Kidney (tissue), 13 donors: ENCODE measurements at regions not wholly inside any gene's neighbourhood (a gene's known extent, or its start where the extent isn't known, plus 50 kb on each side); places are given as distances from the start of the nearest gene placed in this dataset.

Source experiments
- DNase-seq, 5 donors: peaks; one replicate each; pipeline ENCODE4 v3.0.0-alpha.2; 2013 to 2020
- FAIRE-seq: peaks from 2 replicates; lab custom pipeline; 2012; peaks lifted over from hg19 to GRCh38; lab: Jason Lieb, UNC
- H3K27ac ChIP-seq, 2 donors: one replicate each; pipeline ENCODE4 v1.7.0; 2013; ENCODE audit warnings: low read depth in 2 of 2, low read length in 2 of 2, inconsistent platforms in 1 of 2
- H3K27me3 ChIP-seq: one replicate; pipeline ENCODE4 v1.7.1; 2013; ENCODE audit warnings: low read length, inconsistent platforms; ENCODE audit not compliant: control insufficient read depth, insufficient read depth
- H3K36me3 ChIP-seq, 3 donors: one replicate each; pipeline versions ENCODE4 v1.7.0 to v1.7.1; 2013; ENCODE audit warnings: low read length in 3 of 3, control low read depth in 1 of 3, inconsistent platforms in 1 of 3; ENCODE audit not compliant: insufficient read depth in 3 of 3, control insufficient read depth in 2 of 3
- H3K4me1 ChIP-seq, 3 donors: one replicate each; pipeline versions ENCODE4 v1.7.0 to v1.7.1; 2013; ENCODE audit warnings: low read length in 3 of 3, inconsistent platforms in 1 of 3, low read depth in 1 of 3; ENCODE audit not compliant: control insufficient read depth in 2 of 3, insufficient read depth in 2 of 3
- H3K4me3 ChIP-seq, 3 donors: one replicate each; pipeline versions ENCODE4 v1.7.0 to v1.8.1; 2013; ENCODE audit warnings: low read length in 3 of 3, control low read depth in 1 of 3, inconsistent platforms in 1 of 3
- H3K9ac ChIP-seq, 3 donors: one replicate each; pipeline versions ENCODE4 v1.7.0 to v1.7.1; 2013; ENCODE audit warnings: low read length in 3 of 3, control low read depth in 1 of 3, inconsistent platforms in 1 of 3
- H3K9me3 ChIP-seq, 3 donors: one replicate each; pipeline versions ENCODE4 v1.7.0 to v1.7.1; 2013; ENCODE audit warnings: low read length in 3 of 3, control low read depth in 1 of 3, inconsistent platforms in 1 of 3; ENCODE audit not compliant: control insufficient read depth in 2 of 3, insufficient read depth in 1 of 3
- CTCF ChIP-seq: IDR thresholded peaks from 3 replicates; pipeline ENCODE4 v1.5.1; 2012; ENCODE audit warnings: mild to moderate bottlenecking, moderate library complexity, borderline replicate concordance; ENCODE audit not compliant: insufficient read depth; ENCODE audit errors: extremely low read depth
- intact Hi-C: fragments of 100-400 bp; cut with DNase I; formaldehyde crosslinking; loops from one replicate; pipeline ENCODE4 v1.11.1; 2022
- donor health status: control.
- donor health status: control.
- donor health status: control.
- donor health status: control.
- donor health status: control.
- donor health status: DM: yes; HTN: yes; CAD: no.
- donor health status: Normal renal cell carcinoma (clear cell type).

GRCh38 chr9:27701016-27701415 lies 127.7 kb upstream of the C9orf72 start:
- Histone ChIP-seq H3K27me3 (no peaks in the 10 kb centered on the region), H3K27ac (no peak overlapping the region), H3K9me3 (no peaks in the 10 kb centered on the region), H3K4me3 (no peak overlapping the region), H3K4me1 (peaks cover 0 to 3% (median 0%) of the 10 kb centered on the region in 3 donors), H3K9ac (no peak overlapping the region), H3K36me3 (no peaks in the 10 kb centered on the region)
- intact Hi-C loops: no loop called here
- no peak for TF ChIP-seq CTCF
- no peak for DNase-seq
- FAIRE-seq: no peak

GRCh38 chr9:27701587-27701986 lies 128.3 kb upstream of the C9orf72 start:
- DNase-seq (peak in 3 of 5 donors; percentile 36 to 84 (median 67)), FAIRE-seq (no peak)
- H3K4me1 ChIP-seq: peaks cover 0 to 3% (median 0%) of the 10 kb centered on the region in 3 donors
- no peak for TF ChIP-seq CTCF
- no peak overlapping the region for H3K27ac ChIP-seq
- no peaks in the 10 kb centered on the region for H3K36me3 ChIP-seq
- H3K4me3 ChIP-seq: no peak overlapping the region
- H3K9me3 ChIP-seq: no peaks in the 10 kb centered on the region
- no peak overlapping the region for H3K9ac ChIP-seq
- H3K27me3 ChIP-seq: no peaks in the 10 kb centered on the region
- intact Hi-C loops: no loop called here

GRCh38 chr9:27703216-27703980 lies 130.1 kb upstream of the C9orf72 start:
- no peak overlapping the region for H3K9ac ChIP-seq
- FAIRE-seq (no peak), DNase-seq (no peak)
- no peak for TF ChIP-seq CTCF
- no peaks in the 10 kb centered on the region for H3K9me3 ChIP-seq
- peaks cover 0 to 3% (median 0%) of the 10 kb centered on the region in 3 donors for H3K4me1 ChIP-seq
- no peak overlapping the region for H3K27ac ChIP-seq
- no peak overlapping the region for H3K4me3 ChIP-seq
- intact Hi-C loops: no loop called here
- H3K27me3 ChIP-seq: no peaks in the 10 kb centered on the region
- no peaks in the 10 kb centered on the region for H3K36me3 ChIP-seq
